GM19328 (cell line): ENCODE measurements at regions not wholly inside any gene's neighbourhood (a gene's known extent, or its start where the extent isn't known, plus 50 kb on each side); places are given as distances from the start of the nearest gene placed in this dataset.
"Not testable (repeated sequence)": the region's sequence is repeated elsewhere in the genome, so short reads cannot be mapped to it uniquely, and the experiment has no call there.

Experiments
- ATAC-seq: cut with Tn5 transposase; IDR thresholded peaks from one replicate; pipeline ENCODE4 v1.9.1; 2021; ENCODE audit warnings: mild to moderate bottlenecking, moderate library complexity; ENCODE audit not compliant: unreplicated experiment

- ATAC-seq: no peak
Observed at GRCh38 chr5:14054965-14055963, 87.9 kb upstream of the TRIO start.

GRCh38 chr5:14054111-14054854 is 88.9 kb upstream of the TRIO start:
- no peak for ATAC-seq

GRCh38 chr5:14050821-14051220 is 92.3 kb upstream of the TRIO start:
- no peak for ATAC-seq

GRCh38 chr5:14048434-14048833 is 94.7 kb upstream of the TRIO start:
- ATAC-seq: no peak

DNA sequence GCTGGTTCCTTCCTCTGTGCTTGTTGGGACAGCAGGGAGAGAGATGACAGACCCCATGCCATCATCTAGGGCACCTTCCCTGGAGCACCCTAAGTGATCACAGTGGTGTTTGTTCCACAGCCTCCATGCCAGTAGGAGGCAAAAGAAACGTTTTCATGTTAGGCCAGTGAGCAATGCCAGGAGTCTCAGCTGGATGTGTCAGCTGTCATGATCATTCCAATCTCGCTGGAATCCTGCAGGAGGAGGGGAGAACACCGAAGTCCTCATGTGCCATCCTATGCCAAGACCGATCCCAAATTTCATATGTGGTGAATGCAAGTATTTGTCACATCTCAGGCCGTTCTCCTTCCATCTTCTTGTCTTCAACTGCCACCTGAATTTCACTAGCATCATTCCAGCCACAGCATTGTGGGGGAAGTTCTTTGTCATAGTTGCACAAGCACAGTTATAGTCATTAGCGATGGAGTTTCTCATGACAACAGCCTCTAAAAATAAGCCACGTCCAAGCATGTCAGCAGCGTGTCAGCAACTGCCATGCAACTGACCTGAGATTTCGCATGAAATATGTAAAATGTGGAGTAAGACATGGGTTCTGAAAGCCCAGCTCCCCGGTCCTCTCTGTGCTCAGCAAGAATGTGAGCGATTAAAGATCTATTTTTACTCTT is 97.2 kb upstream of the DNAH5 start:
- ATAC-seq: no peak

GRCh38 chr5:14040542-14040941 is 96.1 kb upstream of the DNAH5 start:
- ATAC-seq: no peak

GRCh38 chr5:14039576-14039975 is 95.1 kb upstream of the DNAH5 start:
- ATAC-seq: no peak

DNA sequence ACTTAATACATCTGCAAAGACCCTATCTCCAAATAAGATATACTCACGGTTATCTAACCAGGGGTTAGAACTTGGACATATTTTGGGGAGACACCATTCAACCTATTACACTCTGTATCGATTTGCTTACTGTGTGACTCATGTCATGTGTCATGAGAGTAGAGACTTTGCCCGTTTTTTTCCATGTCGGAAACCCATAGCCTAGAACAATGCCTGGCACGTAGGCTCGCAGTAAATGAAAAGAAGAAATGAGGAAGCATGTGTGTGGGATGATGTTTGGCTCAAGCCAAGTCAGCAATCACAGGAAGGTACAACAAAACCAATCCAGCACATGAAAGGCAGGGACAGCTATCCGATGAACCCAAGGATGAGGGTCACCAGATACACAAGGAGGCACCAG is 94.6 kb upstream of the DNAH5 start:
- ATAC-seq: no peak

DNA sequence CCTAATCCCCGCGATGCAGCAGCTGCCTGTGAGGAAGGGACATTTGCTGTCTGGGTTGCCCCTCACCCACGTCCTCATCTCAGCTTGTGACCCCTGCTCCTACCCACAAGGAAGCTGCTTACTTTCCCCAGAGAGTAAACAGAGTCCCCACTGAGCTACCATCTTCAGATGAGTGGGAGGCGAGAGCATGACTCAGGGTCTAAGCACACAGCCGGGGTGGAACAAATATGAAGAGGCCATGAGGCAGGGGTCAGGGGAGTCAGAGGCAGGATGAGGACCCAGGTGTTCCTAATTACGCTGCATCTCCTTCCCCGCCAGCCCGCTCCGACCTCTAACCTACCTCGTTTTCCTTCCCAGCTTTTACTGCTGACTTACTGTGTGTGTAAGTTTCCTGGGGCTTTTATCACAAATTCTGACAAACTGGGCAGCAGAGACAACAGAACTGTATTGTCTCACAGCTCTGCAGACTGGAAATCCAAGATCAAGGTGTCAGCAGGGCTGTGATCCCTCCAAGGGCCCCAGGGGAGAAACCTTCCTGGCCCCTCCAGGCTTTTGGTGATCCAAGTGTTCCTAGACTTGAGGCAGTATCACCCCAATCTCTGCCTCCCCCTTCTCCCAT is 94.0 kb upstream of the DNAH5 start:
- no peak for ATAC-seq

- no peak for ATAC-seq
Observed at GRCh38 chr5:14036947-14037346, 92.5 kb upstream of the DNAH5 start.

DNA sequence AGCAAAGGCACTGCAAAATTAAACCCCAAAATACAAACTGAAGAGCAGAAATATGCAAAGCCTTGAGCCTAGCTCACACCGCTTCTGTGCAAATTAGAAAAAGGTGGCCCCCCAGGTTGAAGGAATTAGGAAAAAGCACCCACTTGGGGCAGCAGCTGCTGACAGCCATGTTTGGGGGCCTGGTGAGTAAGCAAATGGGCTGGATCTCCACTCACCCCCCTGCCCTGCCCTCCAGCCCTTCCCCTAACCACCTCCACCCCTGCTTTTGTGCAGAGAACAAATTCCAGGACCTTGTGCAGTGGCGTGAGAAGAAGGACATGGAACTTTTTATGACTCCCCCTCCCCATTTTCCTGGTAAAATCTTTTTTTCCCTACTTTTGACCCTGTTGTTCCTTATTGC is 92.0 kb upstream of the DNAH5 start:
- no peak for ATAC-seq

DNA sequence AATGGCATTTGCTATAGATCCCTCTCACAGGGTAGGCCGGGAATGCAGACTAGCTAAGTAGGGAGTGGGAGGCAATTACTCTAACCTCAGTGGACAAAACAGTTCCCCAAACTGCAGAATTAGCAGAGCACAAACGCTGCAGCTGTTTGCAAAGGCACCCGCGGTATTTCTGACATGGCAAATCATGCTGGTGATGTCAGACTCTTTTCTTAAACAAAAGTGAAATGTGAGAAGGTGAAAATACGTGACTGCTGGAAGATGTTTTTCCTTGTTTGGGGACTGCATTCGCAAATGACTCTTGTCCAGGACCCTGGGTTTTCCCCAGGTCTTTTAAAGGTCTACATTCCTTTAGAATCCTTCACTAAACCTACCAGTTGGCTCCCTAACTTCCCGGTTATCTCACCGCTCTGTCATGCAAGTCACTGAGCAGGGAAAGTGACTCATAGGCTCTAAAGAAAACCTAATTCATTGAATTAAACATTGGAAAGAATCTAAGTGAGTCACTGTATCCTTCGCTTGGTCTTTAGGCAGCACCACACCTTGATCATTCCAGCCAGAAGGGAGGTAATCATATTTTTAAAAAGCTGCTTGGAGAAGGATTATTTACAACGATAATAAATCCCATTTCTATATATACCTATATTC is 91.5 kb upstream of the DNAH5 start:
- ATAC-seq: no peak

DNA sequence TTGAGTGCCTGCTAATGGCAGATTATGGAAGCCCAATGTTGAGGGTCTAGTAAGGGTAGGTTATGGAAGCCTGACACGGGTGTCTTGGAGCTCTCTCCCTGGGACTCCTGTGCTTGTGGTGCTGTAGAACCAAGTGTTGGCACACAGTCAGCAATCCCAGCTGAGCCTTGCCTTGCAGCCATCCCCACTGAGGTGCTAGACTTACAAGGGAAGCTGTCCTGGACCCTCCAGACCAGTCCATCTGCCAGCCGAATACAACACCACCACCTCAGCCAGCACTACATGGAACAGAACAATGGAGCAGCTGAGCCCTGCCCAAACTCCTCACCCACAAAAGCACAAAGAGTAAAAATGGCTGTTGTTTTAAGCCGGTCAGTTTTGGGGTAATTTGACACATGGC is 90.5 kb upstream of the DNAH5 start:
- no peak for ATAC-seq

GRCh38 chr5:14032918-14033317 is 88.4 kb upstream of the DNAH5 start:
- ATAC-seq: no peak

- ATAC-seq: no peak
Observed at GRCh38 chr5:14028938-14029584, 84.6 kb upstream of the DNAH5 start.

GRCh38 chr5:14028188-14028587 is 83.7 kb upstream of the DNAH5 start:
- ATAC-seq: no peak

DNA sequence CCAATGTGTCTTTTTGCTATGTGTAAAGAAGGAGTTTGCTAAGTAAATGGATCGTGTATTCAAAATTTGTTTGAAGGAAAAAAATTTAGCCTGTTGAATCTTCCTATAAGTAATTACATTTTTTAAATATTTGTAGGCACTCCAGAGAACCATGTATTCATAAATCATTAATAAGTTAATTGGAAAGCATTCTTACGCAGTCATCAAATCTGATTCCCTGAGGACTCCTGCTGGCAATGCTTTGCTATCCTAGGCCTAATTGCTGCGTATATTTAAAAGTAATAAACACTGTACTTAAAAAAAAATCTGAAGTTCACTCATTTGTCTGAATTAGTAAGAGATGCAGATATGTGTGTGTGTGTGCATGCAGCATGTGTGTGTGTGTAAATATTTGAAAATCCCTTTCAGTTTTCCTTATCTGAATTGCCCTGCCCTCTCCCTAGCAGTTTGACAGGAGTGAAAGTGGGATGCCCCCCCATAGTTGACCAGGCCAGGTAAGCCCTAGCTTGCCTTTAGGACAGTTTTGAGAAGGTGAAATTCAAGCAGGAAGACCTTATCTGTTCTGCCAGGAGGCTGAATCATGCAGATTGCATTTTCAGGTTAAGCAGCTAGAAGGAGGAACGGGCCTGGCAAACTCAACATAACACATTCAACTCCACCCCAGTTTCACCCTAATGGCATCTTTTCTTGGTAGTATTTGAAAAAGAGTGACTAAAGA is 81.2 kb upstream of the DNAH5 start:
- ATAC-seq: no peak

- no peak for ATAC-seq
Observed at GRCh38 chr5:14022971-14023370, 78.5 kb upstream of the DNAH5 start.

DNA sequence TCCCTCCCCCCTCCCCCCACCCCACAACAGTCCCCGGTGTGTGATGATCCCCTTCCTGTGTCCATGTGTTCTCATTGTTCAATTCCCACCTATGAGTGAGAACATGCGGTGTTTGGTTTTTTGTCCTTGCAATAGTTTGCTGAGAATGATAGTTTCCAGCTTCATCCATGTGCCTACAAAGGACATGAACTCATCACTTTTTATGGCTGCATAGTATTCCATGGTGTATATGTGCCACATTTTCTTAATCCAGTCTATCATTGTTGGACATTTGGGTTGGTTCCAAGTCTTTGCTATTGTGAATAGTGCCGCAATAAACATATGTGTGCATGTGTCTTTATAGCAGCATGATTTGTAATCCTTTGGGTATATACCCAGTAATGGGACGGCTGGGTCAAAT is 76.5 kb upstream of the DNAH5 start:
- ATAC-seq: not testable (repeated sequence)
